Motor neuron (in vitro differentiated cells): ENCODE measurements at regions not wholly inside any gene's neighbourhood (a gene's known extent, or its start where the extent isn't known, plus 50 kb on each side); places are given as distances from the start of the nearest gene placed in this dataset.
"Not testable (repeated sequence)": the region's sequence is repeated elsewhere in the genome, so short reads cannot be mapped to it uniquely, and the experiment has no call there.

Experiments used
- ATAC-seq, 8 experiments: fragments of 200-7000 bp; cut with Tn5 transposase; replicated peaks in 6 of 8; 2 replicates each; pipeline ENCODE4 v1.8.0; 2021; ENCODE audit warnings: mild to moderate bottlenecking in 8 of 8, moderate library complexity in 8 of 8
- H3K27ac ChIP-seq, 2 donors: fragments of 250-450 bp; sonication (Bioruptor Pico); 2 replicates each; pipeline ENCODE4 v1.9.0; 2021; ENCODE audit warnings: antibody characterized with exemption in 2 of 2, mild to moderate bottlenecking in 2 of 2, moderate library complexity in 1 of 2
- H3K4me1 ChIP-seq, 2 donors: fragments of 250-450 bp; sonication (Bioruptor Pico); replicated peaks in 1 of 2; 2 replicates each; pipeline ENCODE4 v1.6.1; 2021; ENCODE audit warnings: antibody characterized with exemption in 2 of 2, mild to moderate bottlenecking in 2 of 2, moderate library complexity in 1 of 2
- H3K4me3 ChIP-seq, 5 donors: fragments of 250-450 bp; sonication (Bioruptor Pico); 2 replicates each; pipeline ENCODE4 v1.9.0; 2021; ENCODE audit warnings: antibody characterized with exemption in 5 of 5, mild to moderate bottlenecking in 5 of 5, moderate library complexity in 4 of 5
- WGBS, 10 experiments: fragments of 450-650 bp; shearing (Covaris generic); methylation state at CpG; one replicate each; pipeline ENCODE4 v1.0.0; 2022; 5-methylcytosine and 5-hydroxymethylcytosine counted together
- in situ Hi-C, 9 experiments: fragments of 400-800 bp; cut with MboI; loops; one replicate each; pipeline ENCODE4 v1.15.0; 2021; ENCODE audit warnings: low sequenced_read_pairs in 9 of 9, low pct_unique_long_range_greater_than_20kb in 2 of 9; ENCODE audit not compliant: unreplicated experiment in 9 of 9

GRCh38 chrX:109896024-109896423 is 106.9 kb upstream of the TMEM164 start:
- H3K27ac ChIP-seq, H3K4me1 ChIP-seq, ATAC-seq, H3K4me3 ChIP-seq: not testable (repeated sequence)
- WGBS, 10 experiments: no CpG with 5 or more reads among the region's 1 CpG
- in situ Hi-C loops: loop anchor here in 1 of 9 experiments (25.0 kb wide), 2 partner anchors 184 to 409 kb away; partner anchors contain the start of gene GUCY2F

GRCh38 chrX:109902665-109903064 is 100.2 kb upstream of the TMEM164 start:
- peak in 2 of 8 experiments; percentile 60 for ATAC-seq
- no peak overlapping the region for H3K27ac ChIP-seq
- in situ Hi-C loops: loop anchor here in 4 of 9 experiments (25.0 kb wide), 1 partner anchor 235 kb away; no protein-coding TSS in a partner anchor
- H3K4me3 ChIP-seq: no peak overlapping the region
- no peaks in the 10 kb centered on the region for H3K4me1 ChIP-seq
- 0 to 20% (median 16%) methylated on average over 1 to 4 of the region's 4 CpGs; no CpG with 5 or more reads in 6 of the 10 experiments for WGBS, 10 experiments

GRCh38 chrX:109911046-109911445 is 91.9 kb upstream of the TMEM164 start:
- Histone ChIP-seq H3K27ac (no peak overlapping the region), H3K4me3 (no peak overlapping the region), H3K4me1 (no peaks in the 10 kb centered on the region)
- ATAC-seq: no peak
- 0 to 20% (median 0%) methylated on average over 1 of the region's 1 CpG; no CpG with 5 or more reads in 6 of the 10 experiments for WGBS, 10 experiments
- in situ Hi-C loops: loop anchor here in 4 of 9 experiments (25.0 kb wide), 1 partner anchor 226 kb away; no protein-coding TSS in a partner anchor

- ATAC-seq, H3K4me1 ChIP-seq, H3K4me3 ChIP-seq, H3K27ac ChIP-seq: not testable (repeated sequence)
- no CpG with 5 or more reads among the region's 2 CpGs for WGBS, 10 experiments
- in situ Hi-C loops: loop anchor here in 4 of 9 experiments (25.0 kb wide), 1 partner anchor 224 kb away; no protein-coding TSS in a partner anchor
These were observed 89.9 kb upstream of the TMEM164 start for GRCh38 chrX:109912993-109913392.

GRCh38 chrX:109914114-109914849 is 88.6 kb upstream of the TMEM164 start:
- in situ Hi-C loops: loop anchor here in 4 of 9 experiments (25.0 kb wide), 1 partner anchor 223 kb away; no protein-coding TSS in a partner anchor
- no peak for ATAC-seq

GRCh38 chrX:109918753-109919152 is 84.2 kb upstream of the TMEM164 start:
- Histone ChIP-seq H3K4me1 (peaks cover 6 to 8% of the 10 kb centered on the region in 2 donors), H3K4me3 (no peak overlapping the region), H3K27ac (no peak overlapping the region)
- no peak for ATAC-seq
- WGBS, 10 experiments: 0 to 100% (median 63%) methylated on average over 1 of the region's 1 CpG; no CpG with 5 or more reads in 6 of the 10 experiments
- in situ Hi-C loops: loop anchor here in 4 of 9 experiments (25.0 kb wide), 1 partner anchor 219 kb away; no protein-coding TSS in a partner anchor

More at GRCh38 chrX:109914114-109914849, 88.6 kb upstream of the TMEM164 start:
- H3K27ac ChIP-seq: no peak overlapping the region
- WGBS, 10 experiments: 47 to 100% (median 92%) methylated on average over 1 to 7 of the region's 8 CpGs; no CpG with 5 or more reads in 4 of the 10 experiments
- H3K4me1 ChIP-seq: no peaks in the 10 kb centered on the region
- H3K4me3 ChIP-seq: no peak overlapping the region

GRCh38 chrX:109920325-109920724 is 82.6 kb upstream of the TMEM164 start:
- H3K4me3 ChIP-seq: no peak overlapping the region
- peaks cover 6 to 8% of the 10 kb centered on the region in 2 donors for H3K4me1 ChIP-seq
- in situ Hi-C loops: loop anchor here in 4 of 9 experiments (25.0 kb wide), 1 partner anchor 217 kb away; no protein-coding TSS in a partner anchor
- peak overlapping the region in 1 of 2 donors; percentile 28 for H3K27ac ChIP-seq
- ATAC-seq: peak in 5 of 8 experiments; percentile 95 to 99 (median 99)
- 25 to 40% methylated on average over 1 to 4 of the region's 4 CpGs; no CpG with 5 or more reads in 8 of the 10 experiments for WGBS, 10 experiments

- in situ Hi-C loops: loop anchor here in 4 of 9 experiments (25.0 kb wide), 1 partner anchor 216 kb away; no protein-coding TSS in a partner anchor
- ATAC-seq: no peak
- Histone ChIP-seq H3K4me1 (peaks cover 6 to 8% of the 10 kb centered on the region in 2 donors), H3K4me3 (no peak overlapping the region), H3K27ac (peak overlapping the region in 1 of 2 donors; percentile 28)
- WGBS, 10 experiments: 0 to 54% (median 10%) methylated on average over 1 to 2 of the region's 2 CpGs; no CpG with 5 or more reads in 6 of the 10 experiments
These were observed 82.0 kb upstream of the TMEM164 start for GRCh38 chrX:109920868-109921267.

- no peak for ATAC-seq
- H3K4me1 ChIP-seq: peaks cover 6 to 8% of the 10 kb centered on the region in 2 donors
- no peak overlapping the region for H3K27ac ChIP-seq
- H3K4me3 ChIP-seq: no peak overlapping the region
- in situ Hi-C loops: loop anchor here in 4 of 9 experiments (25.0 kb wide), 1 partner anchor 215 kb away; no protein-coding TSS in a partner anchor
- 20 to 100% (median 70%) methylated on average over 1 to 2 of the region's 2 CpGs; no CpG with 5 or more reads in 6 of the 10 experiments for WGBS, 10 experiments
These were observed 80.7 kb upstream of the TMEM164 start for GRCh38 chrX:109922190-109922589.

- ATAC-seq, H3K4me3 ChIP-seq, H3K27ac ChIP-seq, in situ Hi-C loops, H3K4me1 ChIP-seq: not testable (repeated sequence)
- 65% methylated on average over 2 of the region's 3 CpGs; no CpG with 5 or more reads in 9 of the 10 experiments for WGBS, 10 experiments
These were observed 77.9 kb upstream of the TMEM164 start for GRCh38 chrX:109925003-109925402.

- no peak overlapping the region for H3K27ac ChIP-seq
- no peak overlapping the region for H3K4me3 ChIP-seq
- peaks cover 2 to 4% of the 10 kb centered on the region in 2 donors for H3K4me1 ChIP-seq
- in situ Hi-C loops: no loop called here
- ATAC-seq: no peak
These were observed 77.3 kb upstream of the TMEM164 start for GRCh38 chrX:109925656-109926055.

- no peak for ATAC-seq
- WGBS, 10 experiments: 0 to 100% (median 69%) methylated on average over 1 to 5 of the region's 5 CpGs; no CpG with 5 or more reads in 3 of the 10 experiments
- Histone ChIP-seq H3K27ac (no peak overlapping the region), H3K4me3 (no peak overlapping the region), H3K4me1 (no peaks in the 10 kb centered on the region)
- in situ Hi-C loops: no loop called here
These were observed 76.8 kb upstream of the TMEM164 start for GRCh38 chrX:109926118-109926517.
